Skeletal muscle tissue (tissue), 3 donors: ENCODE measurements at regions not wholly inside any gene's neighbourhood (a gene's known extent, or its start where the extent isn't known, plus 50 kb on each side); places are given as distances from the start of the nearest gene placed in this dataset.
"Not testable (repeated sequence)": the region's sequence is repeated elsewhere in the genome, so short reads cannot be mapped to it uniquely, and the experiment has no call there.

Source experiments
- H3K27ac ChIP-seq: one replicate; pipeline ENCODE4 v1.7.0; 2013; ENCODE audit warnings: mild to moderate bottlenecking, low read depth, low read length, inconsistent platforms
- H3K27me3 ChIP-seq, 3 donors: one replicate each; pipeline ENCODE4 v1.7.0; 2013; ENCODE audit warnings: low read length in 3 of 3; ENCODE audit not compliant: control insufficient read depth in 3 of 3, insufficient read depth in 3 of 3
- H3K36me3 ChIP-seq, 3 donors: one replicate each; pipeline ENCODE4 v1.7.0; 2013; ENCODE audit warnings: low read length in 3 of 3; ENCODE audit not compliant: control insufficient read depth in 3 of 3, insufficient read depth in 3 of 3
- H3K4me1 ChIP-seq, 3 donors: one replicate each; pipeline ENCODE4 v1.7.0; 2013; ENCODE audit warnings: low read length in 3 of 3, mild to moderate bottlenecking in 3 of 3; ENCODE audit not compliant: control insufficient read depth in 3 of 3, insufficient read depth in 3 of 3
- H3K4me3 ChIP-seq, 3 donors: one replicate each; pipeline ENCODE4 v1.7.0; 2013; ENCODE audit warnings: low read length in 3 of 3
- H3K9ac ChIP-seq, 3 donors: one replicate each; pipeline ENCODE4 v1.7.0; 2013; ENCODE audit warnings: low read length in 3 of 3, mild to moderate bottlenecking in 3 of 3, moderate library complexity in 2 of 3, low read depth in 1 of 3
- H3K9me3 ChIP-seq, 3 donors: one replicate each; pipeline ENCODE4 v1.7.0; 2013; ENCODE audit warnings: low read length in 3 of 3; ENCODE audit not compliant: control insufficient read depth in 3 of 3
- donor health status: Osteomylitis.

DNA sequence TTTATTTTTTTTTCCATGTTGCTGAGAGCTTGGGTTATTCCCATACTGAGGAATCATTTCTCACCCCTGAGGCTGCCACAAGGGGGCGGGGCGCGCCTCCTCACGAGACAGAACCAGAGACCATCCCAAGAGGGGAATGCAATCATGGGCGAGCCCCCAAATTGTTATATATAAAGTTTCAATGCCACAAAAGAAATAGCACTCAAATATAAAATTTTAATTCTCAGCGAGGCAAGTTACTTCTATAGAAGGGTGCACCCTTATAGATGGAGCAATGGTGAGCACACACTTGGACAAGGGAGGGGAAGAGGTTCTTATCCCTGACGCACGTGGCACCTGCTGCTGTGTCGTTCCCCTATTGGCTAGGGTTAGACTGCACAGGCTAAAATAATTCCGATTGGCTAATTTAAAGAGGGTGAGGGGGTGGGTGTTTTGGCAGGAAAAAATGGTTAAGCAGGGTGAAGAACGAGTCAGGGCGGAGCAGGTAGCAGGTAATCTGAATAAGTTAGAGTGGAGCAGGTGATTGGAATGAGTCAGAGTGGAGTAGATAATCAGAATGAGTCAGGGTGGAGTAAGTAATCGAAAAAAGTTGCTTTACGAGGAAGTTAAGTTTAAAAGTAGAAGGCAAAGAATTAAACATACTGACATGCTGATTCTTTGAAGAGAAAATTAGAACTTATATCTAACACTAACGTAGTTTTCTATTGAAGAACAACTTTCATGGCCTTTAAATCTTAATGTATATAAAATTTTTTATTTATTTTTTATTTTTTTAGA lies 177.5 kb downstream of the MTCL1 start:
- H3K9me3 ChIP-seq = no peaks in the 10 kb centered on the region
- H3K4me1 ChIP-seq = no peaks in the 10 kb centered on the region
- H3K36me3 ChIP-seq = no peaks in the 10 kb centered on the region

DNA sequence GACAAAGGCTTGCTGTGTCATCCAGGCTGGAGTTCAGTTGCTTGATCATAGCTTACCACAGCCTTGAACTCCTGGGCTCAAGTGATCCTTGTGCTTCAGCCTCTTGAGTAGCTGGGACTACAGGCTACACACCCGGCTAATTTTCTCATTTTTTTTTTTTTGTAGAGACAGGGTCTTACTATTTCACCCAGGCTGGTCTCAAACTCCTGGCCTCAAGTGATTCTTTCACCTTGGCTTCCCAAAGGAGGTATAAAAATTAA lies 178.0 kb downstream of the MTCL1 start:
- H3K9me3 ChIP-seq = no peaks in the 10 kb centered on the region
- no peak overlapping the region for H3K27ac ChIP-seq
- H3K27me3 ChIP-seq = no peaks in the 10 kb centered on the region
- H3K36me3 ChIP-seq = no peaks in the 10 kb centered on the region
- H3K9ac ChIP-seq = no peak overlapping the region
- H3K4me1 ChIP-seq = no peaks in the 10 kb centered on the region
- no peak overlapping the region for H3K4me3 ChIP-seq

More for the DNA sequence above, 177.5 kb downstream of the MTCL1 start:
- H3K4me3 ChIP-seq = no peak overlapping the region
- no peak overlapping the region for H3K9ac ChIP-seq
- H3K27ac ChIP-seq = no peak overlapping the region
- H3K27me3 ChIP-seq = no peaks in the 10 kb centered on the region

DNA sequence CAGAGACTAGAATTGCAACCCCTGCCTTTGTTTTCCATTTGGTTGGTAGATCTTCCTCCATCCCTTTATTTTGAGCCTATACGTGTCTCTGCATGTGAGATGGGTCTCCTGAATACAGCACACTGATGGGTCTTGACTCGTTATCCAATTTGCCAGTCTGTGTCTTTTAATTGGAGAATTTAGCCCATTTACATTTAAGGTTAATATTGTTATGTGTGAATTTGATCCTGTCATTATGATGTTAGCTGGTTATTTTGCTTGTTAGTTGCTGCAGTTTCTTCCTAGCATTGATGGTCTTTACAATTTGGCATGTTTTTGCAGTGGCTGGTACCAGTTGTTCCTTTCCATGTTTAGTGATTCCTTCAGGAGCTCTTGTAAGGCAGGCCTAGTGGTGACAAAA lies 182.5 kb downstream of the MTCL1 start:
- not testable (repeated sequence) for H3K4me3 ChIP-seq, H3K9me3 ChIP-seq, H3K4me1 ChIP-seq, H3K27me3 ChIP-seq, H3K36me3 ChIP-seq, H3K9ac ChIP-seq, H3K27ac ChIP-seq

GRCh38 chr18:8889489-8889888 lies 184.1 kb downstream of the MTCL1 start:
- no peaks in the 10 kb centered on the region for H3K9me3 ChIP-seq
- no peaks in the 10 kb centered on the region for H3K27me3 ChIP-seq
- no peak overlapping the region for H3K9ac ChIP-seq
- no peak overlapping the region for H3K4me3 ChIP-seq
- H3K4me1 ChIP-seq = no peaks in the 10 kb centered on the region
- no peak overlapping the region for H3K27ac ChIP-seq
- no peaks in the 10 kb centered on the region for H3K36me3 ChIP-seq

- H3K27ac ChIP-seq, H3K36me3 ChIP-seq, H3K9ac ChIP-seq, H3K4me1 ChIP-seq, H3K9me3 ChIP-seq, H3K27me3 ChIP-seq, H3K4me3 ChIP-seq: not testable (repeated sequence)
Measured at GRCh38 chr18:8890503-8890902, 185.1 kb downstream of the MTCL1 start.

DNA sequence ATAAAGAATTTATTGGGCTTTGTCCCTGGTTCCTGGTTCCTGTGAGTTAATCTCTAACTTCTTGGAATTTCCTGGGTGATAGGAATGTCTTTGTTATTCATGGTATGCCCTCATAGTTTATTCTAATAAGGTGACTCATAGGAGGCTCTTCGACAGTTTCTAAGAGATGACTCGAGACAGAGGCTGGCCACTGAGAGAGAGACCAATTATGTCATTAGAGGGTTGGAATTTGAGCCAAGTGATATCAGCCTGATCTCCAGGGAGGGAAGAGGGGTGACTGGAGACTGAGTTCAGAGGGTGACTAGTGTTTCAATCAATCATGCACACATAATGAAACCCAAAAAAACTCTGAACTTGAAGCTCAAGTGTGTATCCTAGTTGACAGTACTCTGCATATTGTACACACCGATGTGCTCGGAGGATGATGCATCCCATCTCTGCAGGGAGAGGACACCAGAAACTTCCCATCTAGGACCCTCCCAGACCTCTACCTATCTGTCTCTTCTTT lies 185.7 kb downstream of the MTCL1 start:
- no peaks in the 10 kb centered on the region for H3K9me3 ChIP-seq
- no peak overlapping the region for H3K9ac ChIP-seq
- H3K27ac ChIP-seq = no peak overlapping the region
- no peaks in the 10 kb centered on the region for H3K4me1 ChIP-seq
- no peaks in the 10 kb centered on the region for H3K27me3 ChIP-seq
- no peak overlapping the region for H3K4me3 ChIP-seq
- H3K36me3 ChIP-seq = no peaks in the 10 kb centered on the region

DNA sequence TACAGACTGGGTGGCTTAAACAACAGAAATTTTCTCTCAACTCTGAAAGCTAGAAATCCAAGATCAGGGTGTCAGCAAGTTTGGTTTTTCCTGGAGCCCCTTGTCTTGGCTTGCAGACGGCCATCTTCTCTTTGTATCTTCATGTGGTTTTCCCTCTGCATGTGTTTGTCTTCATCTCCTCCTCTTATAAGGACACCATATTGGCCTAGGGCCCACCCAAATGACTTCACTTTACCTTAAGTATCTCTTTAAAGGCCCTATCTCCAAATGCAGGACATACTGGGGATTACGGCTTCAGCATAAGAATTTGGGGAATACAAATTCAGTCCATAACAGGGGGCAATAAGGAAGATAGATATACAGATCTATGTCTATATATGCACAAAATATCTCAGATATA lies 187.9 kb downstream of the MTCL1 start:
- Histone ChIP-seq H3K9ac (no peak overlapping the region), H3K27ac (no peak overlapping the region), H3K4me3 (no peak overlapping the region), H3K27me3 (no peaks in the 10 kb centered on the region), H3K9me3 (peaks cover 0 to 2% (median 0%) of the 10 kb centered on the region in 3 donors), H3K36me3 (no peaks in the 10 kb centered on the region), H3K4me1 (no peaks in the 10 kb centered on the region)

DNA sequence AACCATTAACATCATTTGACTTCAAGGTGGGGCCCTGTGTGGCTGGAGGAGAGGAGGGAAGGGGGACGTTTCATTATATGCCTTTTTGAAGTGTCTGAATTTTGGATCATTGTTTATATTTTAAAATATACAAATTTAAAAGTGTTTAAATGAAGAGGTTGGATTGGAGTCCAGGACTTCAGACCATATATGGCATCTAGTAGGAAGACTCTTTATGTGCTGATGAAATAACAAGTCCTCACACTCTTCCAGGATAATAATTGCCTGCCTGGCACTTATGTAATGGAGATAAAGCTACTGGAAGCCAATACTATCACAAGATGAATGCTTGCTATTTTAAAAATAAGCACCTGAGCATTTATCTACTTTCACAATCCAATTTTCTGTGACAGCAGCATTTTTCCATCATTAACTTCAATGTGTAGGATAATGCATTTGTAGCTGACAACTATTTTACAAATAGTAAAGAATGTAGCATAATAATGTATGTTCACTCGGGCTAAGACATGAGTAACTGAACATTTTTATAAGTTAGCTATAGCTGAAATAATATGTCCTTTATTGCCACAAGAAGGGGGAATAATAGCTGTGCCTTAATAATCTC lies 188.4 kb downstream of the MTCL1 start:
- Histone ChIP-seq H3K4me1 (no peaks in the 10 kb centered on the region), H3K27ac (no peak overlapping the region), H3K9me3 (peaks cover 0 to 2% (median 0%) of the 10 kb centered on the region in 3 donors), H3K27me3 (no peaks in the 10 kb centered on the region), H3K36me3 (no peaks in the 10 kb centered on the region), H3K4me3 (no peak overlapping the region), H3K9ac (no peak overlapping the region)

- Histone ChIP-seq H3K27ac (no peak overlapping the region), H3K9me3 (peaks cover 0 to 2% (median 0%) of the 10 kb centered on the region in 3 donors), H3K4me1 (no peaks in the 10 kb centered on the region), H3K27me3 (no peaks in the 10 kb centered on the region), H3K4me3 (no peak overlapping the region), H3K36me3 (no peaks in the 10 kb centered on the region), H3K9ac (no peak overlapping the region)
Measured at GRCh38 chr18:8894823-8895222, 189.5 kb downstream of the MTCL1 start.

DNA sequence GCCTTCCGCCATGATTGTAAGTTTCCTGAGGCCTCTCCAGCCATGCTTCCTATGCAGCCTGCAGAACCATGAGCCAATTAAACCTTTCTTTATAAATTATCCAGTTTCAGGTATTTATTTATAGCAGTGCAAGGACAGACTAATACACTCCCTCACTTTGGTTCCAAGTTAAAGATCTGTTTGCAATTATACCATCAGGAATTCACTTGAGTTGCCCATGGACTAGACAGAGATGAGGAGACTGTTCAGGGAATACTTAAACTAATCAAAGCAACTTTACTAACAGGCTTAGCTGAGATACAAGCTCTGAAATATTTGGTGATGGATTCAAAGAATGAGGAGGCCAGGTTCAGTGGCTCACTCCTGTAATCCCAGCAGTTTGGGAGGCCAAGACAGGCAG lies 190.0 kb downstream of the MTCL1 start:
- H3K9me3 ChIP-seq = peaks cover 0 to 2% (median 0%) of the 10 kb centered on the region in 3 donors
- no peak overlapping the region for H3K4me3 ChIP-seq
- H3K4me1 ChIP-seq = no peaks in the 10 kb centered on the region
- no peak overlapping the region for H3K27ac ChIP-seq
- no peaks in the 10 kb centered on the region for H3K27me3 ChIP-seq
- H3K36me3 ChIP-seq = no peaks in the 10 kb centered on the region
- no peak overlapping the region for H3K9ac ChIP-seq
